Upper lobe of left lung (tissue), 4 donors: ENCODE measurements at regions not wholly inside any gene's neighbourhood (a gene's known extent, or its start where the extent isn't known, plus 50 kb on each side); places are given as distances from the start of the nearest gene placed in this dataset.

Experiments used
- EP300 ChIP-seq, 4 donors: sonication (generic); formaldehyde crosslinking; IDR thresholded peaks; one replicate each; pipeline ENCODE4 v1.5.1; 2017; ENCODE audit warnings: antibody characterized with exemption in 4 of 4, control low read depth in 2 of 4
- POLR2A ChIP-seq, 4 donors: fragments of 450-650 bp; IDR thresholded peaks; one replicate each; pipeline ENCODE4 v1.5.1; 2016 to 2017; ENCODE audit warnings: antibody characterized with exemption in 4 of 4, mild to moderate bottlenecking in 2 of 4
- POLR2AphosphoS5 ChIP-seq, 2 donors: sonication (generic); formaldehyde crosslinking; IDR thresholded peaks; one replicate each; pipeline ENCODE4 v1.5.1; 2017; ENCODE audit warnings: antibody characterized with exemption in 2 of 2
- TF ChIP-seq, protein P1 (sequence below), 6 experiments: fragments of 450-650 bp in 4 of 6; fragments of 200-600 bp in 2 of 6; sonication (generic) in 2 of 6; IDR thresholded peaks; one replicate each; pipeline ENCODE4 v1.5.1; 2016 to 2019; ENCODE audit warnings: antibody characterized with exemption in 6 of 6

DNA sequence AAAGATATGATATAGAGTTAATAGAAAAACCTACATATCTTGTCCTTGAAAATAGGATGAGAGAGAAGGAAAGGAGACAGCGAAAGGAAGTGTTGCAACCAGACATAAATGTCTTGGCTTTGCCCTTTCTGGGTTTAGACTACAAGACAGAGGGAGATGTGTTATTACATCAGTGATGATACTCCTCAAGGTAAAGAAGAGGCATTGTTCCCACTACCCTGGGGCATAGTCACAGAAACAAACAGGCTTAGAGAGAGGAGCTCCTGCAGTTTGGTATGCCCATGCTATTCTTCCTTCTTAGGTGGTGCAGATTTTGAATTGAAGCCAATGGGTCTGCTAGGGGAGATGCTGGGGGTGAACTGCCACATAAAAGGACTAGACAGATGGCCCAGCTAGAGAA, 166.8 kb upstream of the RFX3 start:
- TF ChIP-seq, protein P1, sequence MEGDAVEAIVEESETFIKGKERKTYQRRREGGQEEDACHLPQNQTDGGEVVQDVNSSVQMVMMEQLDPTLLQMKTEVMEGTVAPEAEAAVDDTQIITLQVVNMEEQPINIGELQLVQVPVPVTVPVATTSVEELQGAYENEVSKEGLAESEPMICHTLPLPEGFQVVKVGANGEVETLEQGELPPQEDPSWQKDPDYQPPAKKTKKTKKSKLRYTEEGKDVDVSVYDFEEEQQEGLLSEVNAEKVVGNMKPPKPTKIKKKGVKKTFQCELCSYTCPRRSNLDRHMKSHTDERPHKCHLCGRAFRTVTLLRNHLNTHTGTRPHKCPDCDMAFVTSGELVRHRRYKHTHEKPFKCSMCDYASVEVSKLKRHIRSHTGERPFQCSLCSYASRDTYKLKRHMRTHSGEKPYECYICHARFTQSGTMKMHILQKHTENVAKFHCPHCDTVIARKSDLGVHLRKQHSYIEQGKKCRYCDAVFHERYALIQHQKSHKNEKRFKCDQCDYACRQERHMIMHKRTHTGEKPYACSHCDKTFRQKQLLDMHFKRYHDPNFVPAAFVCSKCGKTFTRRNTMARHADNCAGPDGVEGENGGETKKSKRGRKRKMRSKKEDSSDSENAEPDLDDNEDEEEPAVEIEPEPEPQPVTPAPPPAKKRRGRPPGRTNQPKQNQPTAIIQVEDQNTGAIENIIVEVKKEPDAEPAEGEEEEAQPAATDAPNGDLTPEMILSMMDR (IDR thresholded peaks at IDR 0.05), result no peak
- TF ChIP-seq EP300 (IDR thresholded peaks at IDR 0.05), result no peak
- no peak for TF ChIP-seq POLR2A (IDR thresholded peaks at IDR 0.05)
- TF ChIP-seq POLR2AphosphoS5 (IDR thresholded peaks at IDR 0.05), result no peak
